ENCODE measurements at regions not wholly inside any gene's neighbourhood (a gene's known extent, or its start where the extent isn't known, plus 50 kb on each side); places are given as distances from the start of the nearest gene placed in this dataset.

DNA sequence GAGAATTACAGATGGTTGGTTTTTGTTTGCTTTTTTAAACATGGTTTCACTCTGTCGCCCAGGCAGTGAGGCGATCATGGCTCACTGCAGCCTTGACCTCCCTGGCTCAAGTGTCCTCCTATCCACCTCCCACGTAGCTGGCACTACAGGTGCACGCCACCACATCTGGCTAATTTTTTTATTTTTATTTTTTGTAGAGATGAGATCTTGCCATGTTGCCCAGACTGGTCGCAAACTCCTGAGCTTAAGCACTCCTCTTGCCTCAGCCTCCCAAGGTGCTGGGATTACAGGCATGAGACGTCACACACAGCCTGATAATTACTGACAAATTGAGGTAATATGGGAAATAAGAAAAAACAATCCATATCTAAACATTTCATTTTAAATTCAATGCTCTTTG is 110.5 kb upstream of the ZSWIM2 start:
- Histone ChIP-seq H3K36me3 (no peaks in the 10 kb centered on the region), H3K27ac (replicated peaks in 1 of 4) (no peak overlapping the region), H3K27me3 (no peaks in the 10 kb centered on the region), H3K9me3 (no peaks in the 10 kb centered on the region), H3K4me3 (no peak overlapping the region), H3K4me1 (no peaks in the 10 kb centered on the region)
- 90% methylated on average over 6 of the region's 6 CpGs for WGBS
- intact Hi-C loops (cut with DNase I): no loop called here
- TF ChIP-seq EP300 (IDR thresholded peaks at IDR 0.05): no peak
- no peak for TF ChIP-seq POLR2AphosphoS5 (IDR thresholded peaks at IDR 0.05)
- no peak for TF ChIP-seq CTCF (IDR thresholded peaks at IDR 0.05)
- TF ChIP-seq POLR2A (IDR thresholded peaks at IDR 0.05; ENCODE audit: low read depth): no peak
- peak; percentile 66 for DNase-seq (ENCODE audit: extremely low spot score)

DNA sequence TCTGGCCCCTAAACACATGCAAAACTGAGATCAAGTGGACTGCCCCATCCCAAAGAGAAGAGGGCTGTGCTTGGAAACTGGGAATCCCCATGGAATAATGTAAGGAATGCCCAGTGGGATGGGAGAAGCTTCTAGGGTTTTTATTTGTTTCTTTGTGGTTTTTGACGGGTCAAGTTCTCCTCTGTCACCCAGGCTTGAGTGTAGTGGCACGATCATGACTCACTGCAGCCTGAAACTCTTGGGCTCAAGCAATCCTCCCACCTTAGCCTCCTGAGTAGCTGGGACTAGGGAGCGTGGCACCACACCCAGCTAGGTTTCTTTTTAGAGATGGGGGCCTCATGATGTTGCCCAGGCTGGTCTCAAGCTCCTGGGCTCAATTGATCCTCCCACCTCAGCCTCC is 101.7 kb upstream of the ZSWIM2 start:
- H3K9me3 ChIP-seq: no peaks in the 10 kb centered on the region
- no peaks in the 10 kb centered on the region for H3K27me3 ChIP-seq
- no peak overlapping the region for H3K4me3 ChIP-seq
- DNase-seq (ENCODE audit: extremely low spot score): no peak
- no peak overlapping the region for H3K27ac ChIP-seq (replicated peaks in 1 of 4)
- TF ChIP-seq CTCF (IDR thresholded peaks at IDR 0.05) (no peak), EP300 (IDR thresholded peaks at IDR 0.05) (no peak), POLR2A (IDR thresholded peaks at IDR 0.05; ENCODE audit: low read depth) (no peak), POLR2AphosphoS5 (IDR thresholded peaks at IDR 0.05) (no peak)
- intact Hi-C loops (cut with DNase I): no loop called here
- no peaks in the 10 kb centered on the region for H3K4me1 ChIP-seq
- 83% methylated on average over 3 of the region's 3 CpGs for WGBS
- H3K36me3 ChIP-seq: no peaks in the 10 kb centered on the region

- H3K4me1 ChIP-seq: no peaks in the 10 kb centered on the region
- TF ChIP-seq POLR2AphosphoS5 (IDR thresholded peaks at IDR 0.05) (peak in 1 of 2 donors; percentile 10), CTCF (IDR thresholded peaks at IDR 0.05) (no peak)
- H3K9me3 ChIP-seq: no peaks in the 10 kb centered on the region
- WGBS: 81% methylated on average over 4 of the region's 4 CpGs
- no peaks in the 10 kb centered on the region for H3K36me3 ChIP-seq
- H3K27me3 ChIP-seq: no peaks in the 10 kb centered on the region
- no peak for DNase-seq (ENCODE audit: extremely low spot score)
- H3K27ac ChIP-seq (replicated peaks in 1 of 4): no peak overlapping the region
- intact Hi-C loops (cut with DNase I): no loop called here
- no peak overlapping the region for H3K4me3 ChIP-seq
Observed at GRCh38 chr2:186949726-186950256, 100.8 kb upstream of the ZSWIM2 start.

DNA sequence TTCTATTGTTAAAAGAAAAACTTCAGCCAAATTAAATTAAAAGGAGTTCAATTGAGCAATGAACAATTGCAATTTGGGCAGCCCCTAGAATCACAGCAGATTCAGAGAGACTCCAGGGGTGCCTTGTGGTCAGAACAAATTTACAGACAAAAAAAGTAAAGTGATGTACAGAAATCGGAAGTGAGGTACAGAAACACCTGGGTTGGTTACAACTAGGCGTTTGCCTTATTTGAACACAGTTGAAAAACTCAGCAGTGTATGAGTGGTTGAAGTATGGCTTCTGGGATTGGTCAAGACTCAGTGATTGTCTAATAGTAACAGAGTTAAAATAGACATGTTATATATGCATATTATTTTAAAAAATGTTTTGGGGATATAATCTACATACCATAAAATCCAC is 98.5 kb upstream of the ZSWIM2 start:
- 95% methylated on average over 2 of the region's 2 CpGs for WGBS
- no peak for TF ChIP-seq CTCF (IDR thresholded peaks at IDR 0.05)
- TF ChIP-seq POLR2AphosphoS5 (IDR thresholded peaks at IDR 0.05): no peak
- no peak for TF ChIP-seq POLR2A (IDR thresholded peaks at IDR 0.05; ENCODE audit: low read depth)
- TF ChIP-seq EP300 (IDR thresholded peaks at IDR 0.05): no peak
- H3K27me3 ChIP-seq: no peaks in the 10 kb centered on the region
- no peak overlapping the region for H3K4me3 ChIP-seq
- intact Hi-C loops (cut with DNase I): no loop called here
- H3K4me1 ChIP-seq: no peaks in the 10 kb centered on the region
- H3K36me3 ChIP-seq: no peaks in the 10 kb centered on the region
- H3K27ac ChIP-seq (replicated peaks in 1 of 4): no peak overlapping the region
- no peak for DNase-seq (ENCODE audit: extremely low spot score)
- no peaks in the 10 kb centered on the region for H3K9me3 ChIP-seq

DNA sequence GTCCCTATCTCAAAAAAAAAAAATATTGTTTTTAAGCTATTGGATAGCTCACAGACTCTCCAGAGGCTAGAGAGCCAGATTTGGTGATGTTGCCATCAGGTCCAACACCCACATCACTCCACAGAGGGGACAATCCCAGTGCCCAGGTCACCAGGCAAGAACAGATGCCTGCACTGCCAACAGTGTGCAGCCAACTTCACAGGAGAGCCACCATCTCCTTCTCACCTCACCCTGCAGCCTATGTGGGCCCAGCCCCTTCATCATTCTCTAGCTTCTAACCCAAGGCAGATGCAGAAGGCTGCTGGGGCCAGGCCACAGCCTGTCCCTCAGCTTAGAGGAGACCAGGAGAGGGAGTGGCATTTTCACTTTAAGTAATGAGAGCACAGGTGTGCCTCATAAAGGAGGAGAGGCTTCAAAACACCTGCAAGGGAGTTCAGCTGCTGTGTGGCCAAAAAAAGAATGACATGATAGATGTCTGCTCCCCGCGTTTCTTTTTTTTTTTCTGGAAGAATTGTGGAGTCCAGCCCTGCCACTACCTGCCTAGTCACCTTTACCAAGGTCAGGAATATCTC is 98.0 kb upstream of the ZSWIM2 start:
- Histone ChIP-seq H3K4me1 (no peaks in the 10 kb centered on the region), H3K36me3 (no peaks in the 10 kb centered on the region), H3K4me3 (no peak overlapping the region), H3K9me3 (no peaks in the 10 kb centered on the region), H3K27me3 (no peaks in the 10 kb centered on the region), H3K27ac (replicated peaks in 1 of 4) (no peak overlapping the region)
- WGBS: 81% methylated on average over 2 of the region's 2 CpGs
- intact Hi-C loops (cut with DNase I): no loop called here
- DNase-seq (ENCODE audit: extremely low spot score): no peak
- TF ChIP-seq POLR2A (IDR thresholded peaks at IDR 0.05; ENCODE audit: low read depth) (no peak), POLR2AphosphoS5 (IDR thresholded peaks at IDR 0.05) (no peak), CTCF (IDR thresholded peaks at IDR 0.05) (no peak), EP300 (IDR thresholded peaks at IDR 0.05) (no peak)
